Large intestine (tissue), 3 donors: ENCODE measurements at regions not wholly inside any gene's neighbourhood (a gene's known extent, or its start where the extent isn't known, plus 50 kb on each side); places are given as distances from the start of the nearest gene placed in this dataset.

Experiments used
- DNase-seq, 2 donors: peaks; one replicate each; pipeline versions ENCODE4 v3.0.0 to v3.0.0-alpha.2; 2013
- H3K27ac ChIP-seq: one replicate; pipeline ENCODE4 v1.5.1; 2013; ENCODE audit warnings: low read length
- H3K27me3 ChIP-seq: 2 replicates; pipeline ENCODE4 v1.6.1; 2013; ENCODE audit warnings: low read length; ENCODE audit not compliant: control insufficient read depth, insufficient read depth
- H3K36me3 ChIP-seq: 2 replicates; pipeline ENCODE4 v1.6.1; 2013; ENCODE audit warnings: low read length; ENCODE audit not compliant: control insufficient read depth, insufficient read depth
- H3K4me1 ChIP-seq: one replicate; pipeline ENCODE4 v1.6.1; 2013; ENCODE audit warnings: low read length; ENCODE audit not compliant: control insufficient read depth, insufficient read depth
- H3K4me3 ChIP-seq: one replicate; pipeline ENCODE4 v1.5.1; 2013; ENCODE audit warnings: low read length
- H3K9me3 ChIP-seq: one replicate; pipeline ENCODE4 v1.6.1; 2013; ENCODE audit warnings: mild to moderate bottlenecking, low read depth, low read length, moderate library complexity; ENCODE audit not compliant: control insufficient read depth
- WGBS: methylation state at CpG from one replicate; pipeline ENCODE4 v1.1.5; 2013; ENCODE audit warnings: low lambda C conversion rate; ENCODE audit not compliant: insufficient coverage; 5-methylcytosine and 5-hydroxymethylcytosine counted together

GRCh38 chr10:33796680-33797079 is 462.2 kb upstream of the NRP1 start:
- no peaks in the 10 kb centered on the region for H3K36me3 ChIP-seq
- no peak for DNase-seq
- H3K9me3 ChIP-seq, result no peaks in the 10 kb centered on the region
- H3K4me1 ChIP-seq, result no peaks in the 10 kb centered on the region
- no CpG with 5 or more reads among the region's 2 CpGs for WGBS
- H3K27ac ChIP-seq, result no peak overlapping the region
- H3K27me3 ChIP-seq, result no peaks in the 10 kb centered on the region
- no peak overlapping the region for H3K4me3 ChIP-seq

- Histone ChIP-seq H3K36me3 (no peaks in the 10 kb centered on the region), H3K27me3 (no peaks in the 10 kb centered on the region), H3K27ac (no peak overlapping the region), H3K9me3 (no peaks in the 10 kb centered on the region), H3K4me1 (no peaks in the 10 kb centered on the region), H3K4me3 (no peak overlapping the region)
- DNase-seq, result no peak
Measured at GRCh38 chr10:33795529-33795928, 461.1 kb upstream of the NRP1 start.

DNA sequence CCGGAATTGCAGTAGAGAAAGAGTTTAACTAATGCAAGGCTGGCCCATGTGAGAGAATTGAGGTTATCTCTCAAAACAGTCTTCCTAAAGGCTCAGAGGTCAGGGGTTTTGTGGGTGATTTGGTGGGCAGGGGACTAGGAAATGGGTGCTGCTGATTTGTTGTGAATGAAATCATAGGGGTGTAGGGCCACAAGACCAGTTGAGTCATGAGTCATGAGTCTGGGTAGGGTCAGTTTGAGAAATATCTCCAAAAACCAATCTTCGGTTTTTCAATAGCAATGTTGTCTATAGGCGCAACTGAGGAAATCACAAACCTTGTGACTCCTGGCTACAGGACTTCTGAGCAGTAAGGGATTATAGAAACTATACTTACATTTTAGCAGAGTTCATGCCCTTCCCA is 460.0 kb upstream of the NRP1 start:
- no peaks in the 10 kb centered on the region for H3K27me3 ChIP-seq
- no peaks in the 10 kb centered on the region for H3K4me1 ChIP-seq
- no peak overlapping the region for H3K27ac ChIP-seq
- H3K36me3 ChIP-seq, result no peaks in the 10 kb centered on the region
- no peak overlapping the region for H3K4me3 ChIP-seq
- no peak for DNase-seq
- no CpG with 5 or more reads among the region's 3 CpGs for WGBS
- no peaks in the 10 kb centered on the region for H3K9me3 ChIP-seq

GRCh38 chr10:33793793-33794192 is 459.3 kb upstream of the NRP1 start:
- Histone ChIP-seq H3K36me3 (no peaks in the 10 kb centered on the region), H3K27me3 (no peaks in the 10 kb centered on the region), H3K27ac (no peak overlapping the region), H3K4me3 (no peak overlapping the region), H3K9me3 (no peaks in the 10 kb centered on the region), H3K4me1 (no peaks in the 10 kb centered on the region)
- DNase-seq, result no peak
- 90% methylated on average over 2 of the region's 2 CpGs for WGBS

DNA sequence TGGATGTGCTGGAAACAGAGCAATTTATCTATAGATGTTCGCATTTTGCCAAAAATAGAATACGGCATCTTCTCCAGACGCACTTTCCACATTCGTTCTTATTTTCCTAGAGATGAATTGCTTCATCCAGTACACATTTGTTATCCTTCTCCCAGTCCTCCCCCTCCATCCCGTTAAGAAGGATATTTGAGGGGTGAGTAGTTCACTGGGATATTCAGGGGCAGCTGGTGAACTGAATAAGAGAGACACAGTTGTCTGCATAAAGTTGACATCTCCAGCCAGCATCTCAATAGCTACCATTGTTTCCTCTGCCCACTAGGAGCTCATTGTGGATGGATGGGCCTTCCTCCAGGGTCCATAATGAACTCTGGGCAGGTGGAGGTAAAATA is 456.8 kb upstream of the NRP1 start:
- H3K27ac ChIP-seq, result no peak overlapping the region
- no peaks in the 10 kb centered on the region for H3K4me1 ChIP-seq
- H3K9me3 ChIP-seq, result no peaks in the 10 kb centered on the region
- H3K4me3 ChIP-seq, result no peak overlapping the region
- H3K36me3 ChIP-seq, result no peaks in the 10 kb centered on the region
- no peak for DNase-seq
- no peaks in the 10 kb centered on the region for H3K27me3 ChIP-seq
- no CpG with 5 or more reads among the region's 5 CpGs for WGBS

- Histone ChIP-seq H3K27ac (no peak overlapping the region), H3K36me3 (no peaks in the 10 kb centered on the region), H3K4me3 (no peak overlapping the region), H3K9me3 (no peaks in the 10 kb centered on the region), H3K27me3 (no peaks in the 10 kb centered on the region), H3K4me1 (no peaks in the 10 kb centered on the region)
- DNase-seq, result no peak
- no CpG with 5 or more reads among the region's 12 CpGs for WGBS
Measured at GRCh38 chr10:33790521-33791271, 456.2 kb upstream of the NRP1 start.

- H3K27me3 ChIP-seq, result no peaks in the 10 kb centered on the region
- DNase-seq, result no peak
- no CpG with 5 or more reads among the region's 1 CpG for WGBS
Measured at GRCh38 chr10:33783557-33783956, 449.1 kb upstream of the NRP1 start.

DNA sequence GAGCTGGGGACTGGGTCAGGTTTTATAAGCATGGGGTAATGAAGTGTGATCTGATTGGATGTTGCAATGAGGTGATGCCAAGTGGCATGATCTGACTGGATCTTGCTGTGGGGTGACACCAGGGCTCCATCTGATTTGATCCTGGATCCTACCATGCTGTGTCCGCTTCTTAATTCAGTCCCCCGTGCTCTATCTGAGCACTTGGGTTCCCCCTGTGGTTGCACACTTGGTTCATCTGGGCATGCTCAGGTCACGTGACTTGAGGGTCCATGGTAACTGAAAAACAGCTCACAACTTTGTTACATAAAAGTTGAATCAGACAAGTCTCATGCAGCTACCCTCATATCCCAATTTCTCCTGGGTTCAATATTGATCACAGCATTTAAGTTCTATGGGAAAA is 448.6 kb upstream of the NRP1 start:
- no peak overlapping the region for H3K4me3 ChIP-seq
- no peaks in the 10 kb centered on the region for H3K27me3 ChIP-seq
- H3K4me1 ChIP-seq, result no peaks in the 10 kb centered on the region
- H3K27ac ChIP-seq, result no peak overlapping the region
- DNase-seq, result no peak
- no peaks in the 10 kb centered on the region for H3K36me3 ChIP-seq
- H3K9me3 ChIP-seq, result no peaks in the 10 kb centered on the region
- no CpG with 5 or more reads among the region's 3 CpGs for WGBS

More at GRCh38 chr10:33783557-33783956, 449.1 kb upstream of the NRP1 start:
- H3K27ac ChIP-seq, result no peak overlapping the region
- H3K4me1 ChIP-seq, result no peaks in the 10 kb centered on the region
- no peak overlapping the region for H3K4me3 ChIP-seq
- no peaks in the 10 kb centered on the region for H3K9me3 ChIP-seq
- no peaks in the 10 kb centered on the region for H3K36me3 ChIP-seq

- H3K27me3 ChIP-seq, result no peaks in the 10 kb centered on the region
- H3K36me3 ChIP-seq, result no peaks in the 10 kb centered on the region
- H3K27ac ChIP-seq, result no peak overlapping the region
- 88% methylated on average over 4 of the region's 7 CpGs for WGBS
- H3K4me3 ChIP-seq, result no peak overlapping the region
- DNase-seq, result no peak
- no peaks in the 10 kb centered on the region for H3K4me1 ChIP-seq
- no peaks in the 10 kb centered on the region for H3K9me3 ChIP-seq
Measured at GRCh38 chr10:33781606-33782395, 447.3 kb upstream of the NRP1 start.

GRCh38 chr10:33780961-33781360 is 446.5 kb upstream of the NRP1 start:
- Histone ChIP-seq H3K27ac (no peak overlapping the region), H3K9me3 (no peaks in the 10 kb centered on the region), H3K27me3 (no peaks in the 10 kb centered on the region), H3K36me3 (no peaks in the 10 kb centered on the region), H3K4me3 (no peak overlapping the region), H3K4me1 (no peaks in the 10 kb centered on the region)
- WGBS, result 100% methylated on average over 2 of the region's 9 CpGs
- DNase-seq, result no peak

DNA sequence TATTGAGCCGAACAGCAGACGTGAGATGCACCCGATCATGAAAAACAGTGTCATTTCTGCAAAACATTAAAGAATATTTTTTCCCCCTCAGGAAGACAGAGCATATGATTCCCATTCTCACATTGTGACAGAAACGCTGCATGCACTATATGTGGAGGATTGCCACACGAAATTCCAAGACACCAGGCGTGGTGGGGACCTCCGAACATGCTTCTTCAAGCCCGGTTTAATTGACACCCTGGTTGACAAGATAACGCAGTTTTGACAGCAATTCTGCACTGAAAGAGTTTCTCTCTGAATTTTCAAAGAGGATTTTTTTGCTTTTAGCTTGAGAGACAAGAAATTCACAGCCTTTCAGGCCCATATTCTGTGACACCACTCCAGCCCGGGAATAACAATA is 442.8 kb upstream of the NRP1 start:
- Histone ChIP-seq H3K36me3 (no peaks in the 10 kb centered on the region), H3K27ac (no peak overlapping the region), H3K4me3 (no peak overlapping the region), H3K9me3 (no peaks in the 10 kb centered on the region), H3K4me1 (no peaks in the 10 kb centered on the region), H3K27me3 (no peaks in the 10 kb centered on the region)
- DNase-seq, result no peak
- WGBS, result 100% methylated on average over 1 of the region's 10 CpGs
